ENCODE measurements at regions not wholly inside any gene's neighbourhood (a gene's known extent, or its start where the extent isn't known, plus 50 kb on each side); places are given as distances from the start of the nearest gene placed in this dataset.
A peak's percentile ranks its signal among the peaks of the same experiment; 100 is the strongest.

GRCh38 chr5:114252226-114252625 lies 109.6 kb upstream of the KCNN2 start:
- CTCF ChIA-PET, result no interaction called here
- dilution Hi-C loops (cut with HindIII; ENCODE audit: low sequenced_read_pairs, unreplicated experiment) (no loop called here), intact Hi-C loops (cut with micrococcal nuclease) (loop anchor here (5.0 to 10.0 kb wide), 3 partner anchors 50 to 163 kb away; no protein-coding TSS in a partner anchor), in situ Hi-C loops (cut with MboI; ENCODE audit: low sequenced_read_pairs) (no loop called here)
- H3K9me1 ChIP-seq (ENCODE audit: insufficient read depth, low read length), result peaks cover 8% of the 10 kb centered on the region
- H3K27me3 ChIP-seq (ENCODE audit: control insufficient read depth, insufficient read depth, low read length), result no peaks in the 10 kb centered on the region
- peaks cover 18% of the 10 kb centered on the region for H3K4me1 ChIP-seq (ENCODE audit: control insufficient read depth, insufficient read depth, low read length)
- H3K4me3 ChIP-seq (ENCODE audit: insufficient read depth, low read depth, low read length), result no peak overlapping the region
- no peak overlapping the region for H2AK5ac ChIP-seq (ENCODE audit: low read depth, low read length)
- ATAC-seq (ENCODE audit: low read depth), result no peak
- H2BK15ac ChIP-seq (ENCODE audit: low read depth, low read length), result 0 out of 3 replicates have a peak overlapping the region, but pooled peaks have one; percentile 5
- no peak overlapping the region for H2AFZ ChIP-seq (replicated peaks; ENCODE audit: low read length, poor library complexity)
- H2BK20ac ChIP-seq (ENCODE audit: low read depth, low read length), result peak overlapping the region; percentile 97
- no peak overlapping the region for H3K56ac ChIP-seq (ENCODE audit: extremely low read depth, insufficient read depth, low read length)
- H4K8ac ChIP-seq (ENCODE audit: low read depth in 2 of 2, low read length in 2 of 2), result peak overlapping the region; percentile 28 to 61; a peak in 2 of 4 replicates
- DNase-seq, result no peak
- no peak overlapping the region for H3K23ac ChIP-seq (ENCODE audit: low read depth, low read length)
- POLR2A ChIA-PET (ENCODE audit: unreplicated experiment), result interaction anchor here (0.6 kb wide), 2 partner anchors 155 to 164 kb away, joined by 9 to 18 read pairs; no protein-coding TSS in a partner anchor
- peak overlapping the region; percentile 77 for H3K4ac ChIP-seq (ENCODE audit: low read depth, low read length)
- H3K79me1 ChIP-seq (ENCODE audit: low read depth in 1 of 2, low read length in 2 of 2), result peaks cover 14 to 21% of the 10 kb centered on the region in 2 experiments; a peak in 3 of 4 replicates
- H3K27ac ChIP-seq (ENCODE audit: insufficient read depth, low read length), result peak overlapping the region; percentile 20; the same call in 1 of the 2 replicates
- no peaks in the 10 kb centered on the region for H3K9me3 ChIP-seq (ENCODE audit: control insufficient read depth, insufficient read depth, low read length)
- H3K4me2 ChIP-seq (ENCODE audit: low read depth, low read length), result no peak overlapping the region
- H4K20me1 ChIP-seq (ENCODE audit: insufficient read depth, low read length), result no peaks in the 10 kb centered on the region
- TF ChIP-seq RCOR1 (IDR thresholded peaks at IDR 0.05; ENCODE audit: insufficient replicate concordance, low read length), result no peak
- no peak for TF ChIP-seq RAD21 (IDR thresholded peaks at IDR 0.05; ENCODE audit: low read length)
- TF ChIP-seq POLR2A (IDR thresholded peaks at IDR 0.05; ENCODE audit: low read depth, low read length), result no peak
- no peak for TF ChIP-seq BHLHE40 (IDR thresholded peaks at IDR 0.05; ENCODE audit: low read depth, low read length)
- TF ChIP-seq MXI1 (IDR thresholded peaks at IDR 0.05; ENCODE audit: borderline replicate concordance, low read depth, low read length), result no peak
- H4K5ac ChIP-seq (ENCODE audit: low read depth, low read length), result peak overlapping the region; percentile 30; the same call in 1 of the 2 replicates
- peak overlapping the region; percentile 97 for H2BK120ac ChIP-seq (ENCODE audit: low read depth, low read length)
- no peak overlapping the region for H3K14ac ChIP-seq (replicated peaks; ENCODE audit: low read depth, low read length)
- H3K18ac ChIP-seq (ENCODE audit: low read depth, low read length), result peak overlapping the region; percentile 88
- no peak overlapping the region for H2AK9ac ChIP-seq (replicated peaks; ENCODE audit: low read depth, low read length, poor library complexity)
- H4K91ac ChIP-seq (ENCODE audit: insufficient read depth, low read depth, low read length), result peak overlapping the region; percentile 26; the same call in 1 of the 2 replicates
- no TSS peak for BruUV-seq (replicated peaks)
- H3K9ac ChIP-seq (ENCODE audit: low read depth, low read length), result no peak overlapping the region
- H3K36me3 ChIP-seq (ENCODE audit: control insufficient read depth, insufficient read depth, low read length), result no peaks in the 10 kb centered on the region
- H2BK5ac ChIP-seq (ENCODE audit: low read depth, low read length, poor library complexity, severe bottlenecking), result peak overlapping the region; percentile 87
